ENCODE measurements at regions not wholly inside any gene's neighbourhood (a gene's known extent, or its start where the extent isn't known, plus 50 kb on each side); places are given as distances from the start of the nearest gene placed in this dataset.

- TF ChIP-seq CTCF (IDR thresholded peaks at IDR 0.05; ENCODE audit: poor library complexity) (no peak), EZH2 (IDR thresholded peaks at IDR 0.05; ENCODE audit: borderline replicate concordance) (no peak)
These were observed 679.6 kb downstream of the MAT2B start for GRCh38 chr5:164185000-164185399.

Measured in hepatocyte (in vitro differentiated cells).